RWPE2 (cell line): ENCODE measurements at regions not wholly inside any gene's neighbourhood (a gene's known extent, or its start where the extent isn't known, plus 50 kb on each side); places are given as distances from the start of the nearest gene placed in this dataset.

Experiments used
- ATAC-seq: fragments of 200-7000 bp; cut with Tn5 transposase; 3 replicates; pipeline ENCODE4 v1.9.1; 2021; ENCODE audit warnings: low read depth
- DNase-seq: peaks from one replicate; pipeline ENCODE4 v3.0.0-alpha.2; 2020; ENCODE audit warnings: low spot score
- H3K27ac ChIP-seq: fragments of 450-650 bp; 2 replicates; pipeline ENCODE4 v1.5.1; 2017; ENCODE audit warnings: mild to moderate bottlenecking; ENCODE audit not compliant: poor library complexity, severe bottlenecking
- H3K27me3 ChIP-seq: fragments of 250-450 bp; sonication (Bioruptor Pico); 2 replicates; pipeline ENCODE4 v1.5.1; 2021; ENCODE audit warnings: mild to moderate bottlenecking, moderate library complexity; ENCODE audit not compliant: insufficient read depth, poor library complexity, severe bottlenecking
- H3K36me3 ChIP-seq: fragments of 250-450 bp; sonication (Bioruptor Pico); 2 replicates; pipeline ENCODE4 v1.5.1; 2020; ENCODE audit warnings: low read depth, mild to moderate bottlenecking, moderate library complexity
- H3K4me1 ChIP-seq: fragments of 250-450 bp; sonication (Bioruptor Pico); 2 replicates; pipeline ENCODE4 v1.5.1; 2021; ENCODE audit warnings: mild to moderate bottlenecking, moderate library complexity; ENCODE audit not compliant: insufficient read depth, poor library complexity, severe bottlenecking
- H3K4me3 ChIP-seq: fragments of 250-450 bp; sonication (Bioruptor Pico); 2 replicates; pipeline ENCODE4 v1.5.1; 2021; ENCODE audit warnings: mild to moderate bottlenecking, moderate library complexity; ENCODE audit not compliant: severe bottlenecking
- H3K9me3 ChIP-seq: fragments of 250-450 bp; sonication (Bioruptor Pico); 2 replicates; pipeline ENCODE4 v1.5.1; 2021; ENCODE audit warnings: mild to moderate bottlenecking, moderate library complexity; ENCODE audit not compliant: severe bottlenecking
- CTCF ChIP-seq: fragments of 450-650 bp; IDR thresholded peaks from one replicate; pipeline ENCODE4 v1.5.1; 2017; ENCODE audit warnings: mild to moderate bottlenecking, moderate library complexity; ENCODE audit not compliant: poor library complexity, severe bottlenecking

GRCh38 chr9:75529463-75529862 is 361.0 kb upstream of the PCSK5 start:
- ATAC-seq (no peak), DNase-seq (no peak)
- Histone ChIP-seq H3K4me1 (no peaks in the 10 kb centered on the region), H3K36me3 (no peaks in the 10 kb centered on the region), H3K9me3 (no peaks in the 10 kb centered on the region), H3K27ac (no peak overlapping the region), H3K4me3 (no peak overlapping the region), H3K27me3 (no peaks in the 10 kb centered on the region)
- TF ChIP-seq CTCF: no peak

DNA sequence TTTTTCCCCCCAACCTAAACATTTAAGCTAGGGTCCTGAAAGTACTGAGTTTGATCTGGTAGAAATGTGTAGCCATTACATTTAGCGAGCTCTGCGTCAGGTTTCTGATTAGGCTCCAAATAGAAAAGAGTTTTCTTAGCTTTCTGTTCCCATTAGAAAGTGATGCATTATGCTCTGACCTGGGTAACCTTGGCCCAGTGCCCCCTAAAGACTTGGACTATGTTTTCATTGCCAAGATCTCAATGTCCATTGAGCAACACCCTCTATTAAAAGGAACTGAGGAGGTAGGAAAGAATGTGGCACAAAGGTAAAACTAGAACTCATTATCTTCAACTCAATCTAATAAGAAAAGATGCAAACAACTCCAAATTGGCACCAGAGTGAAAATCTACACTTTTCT is 358.9 kb upstream of the PCSK5 start:
- no peak for TF ChIP-seq CTCF
- H3K27ac ChIP-seq: no peak overlapping the region
- H3K4me3 ChIP-seq: no peak overlapping the region
- DNase-seq: no peak
- no peaks in the 10 kb centered on the region for H3K4me1 ChIP-seq
- no peaks in the 10 kb centered on the region for H3K27me3 ChIP-seq
- no peaks in the 10 kb centered on the region for H3K36me3 ChIP-seq
- H3K9me3 ChIP-seq: no peaks in the 10 kb centered on the region
- no peak for ATAC-seq

- Histone ChIP-seq H3K27ac (no peak overlapping the region), H3K36me3 (no peaks in the 10 kb centered on the region), H3K9me3 (no peaks in the 10 kb centered on the region), H3K4me3 (no peak overlapping the region), H3K27me3 (no peaks in the 10 kb centered on the region), H3K4me1 (no peaks in the 10 kb centered on the region)
- ATAC-seq: no peak
- TF ChIP-seq CTCF: no peak
- no peak for DNase-seq
Measured at GRCh38 chr9:75532233-75533050, 358.0 kb upstream of the PCSK5 start.

DNA sequence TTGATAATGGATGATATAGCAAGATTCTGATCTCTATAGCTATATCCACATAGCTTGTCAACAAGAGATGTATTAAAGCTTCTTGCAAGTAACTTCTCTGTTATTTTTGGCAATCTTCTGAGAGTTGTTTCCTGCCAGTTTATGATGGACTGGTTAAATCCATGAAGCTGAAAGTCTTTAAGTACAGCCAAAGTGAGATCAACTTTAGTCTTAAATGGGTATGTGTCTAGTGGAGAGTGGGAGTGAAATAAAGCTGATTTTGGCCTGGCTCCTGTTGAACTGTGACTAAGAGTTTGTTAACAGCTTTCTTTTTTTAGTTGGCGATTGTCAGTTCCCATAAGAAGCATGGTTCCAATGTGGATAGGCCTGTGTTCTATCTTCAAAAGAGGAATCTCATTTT is 350.9 kb upstream of the PCSK5 start:
- H3K27ac ChIP-seq: no peak overlapping the region
- no peaks in the 10 kb centered on the region for H3K27me3 ChIP-seq
- no peak for TF ChIP-seq CTCF
- H3K4me3 ChIP-seq: no peak overlapping the region
- DNase-seq (no peak), ATAC-seq (no peak)
- no peaks in the 10 kb centered on the region for H3K9me3 ChIP-seq
- H3K4me1 ChIP-seq: no peaks in the 10 kb centered on the region
- H3K36me3 ChIP-seq: no peaks in the 10 kb centered on the region

- H3K27ac ChIP-seq: no peak overlapping the region
- TF ChIP-seq CTCF: no peak
- H3K36me3 ChIP-seq: no peaks in the 10 kb centered on the region
- no peak overlapping the region for H3K4me3 ChIP-seq
- ATAC-seq (no peak), DNase-seq (no peak)
- no peaks in the 10 kb centered on the region for H3K9me3 ChIP-seq
- H3K4me1 ChIP-seq: no peaks in the 10 kb centered on the region
- H3K27me3 ChIP-seq: no peaks in the 10 kb centered on the region
Measured at GRCh38 chr9:75540185-75540584, 350.3 kb upstream of the PCSK5 start.
